Midbrain (tissue), 1 donor: ENCODE measurements at regions not wholly inside any gene's neighbourhood (a gene's known extent, or its start where the extent isn't known, plus 50 kb on each side); places are given as distances from the start of the nearest gene placed in this dataset.

Source experiments
- DNase-seq: peaks from one replicate; lab custom pipeline; 2025; lab: John Stamatoyannopoulos, UW

DNA sequence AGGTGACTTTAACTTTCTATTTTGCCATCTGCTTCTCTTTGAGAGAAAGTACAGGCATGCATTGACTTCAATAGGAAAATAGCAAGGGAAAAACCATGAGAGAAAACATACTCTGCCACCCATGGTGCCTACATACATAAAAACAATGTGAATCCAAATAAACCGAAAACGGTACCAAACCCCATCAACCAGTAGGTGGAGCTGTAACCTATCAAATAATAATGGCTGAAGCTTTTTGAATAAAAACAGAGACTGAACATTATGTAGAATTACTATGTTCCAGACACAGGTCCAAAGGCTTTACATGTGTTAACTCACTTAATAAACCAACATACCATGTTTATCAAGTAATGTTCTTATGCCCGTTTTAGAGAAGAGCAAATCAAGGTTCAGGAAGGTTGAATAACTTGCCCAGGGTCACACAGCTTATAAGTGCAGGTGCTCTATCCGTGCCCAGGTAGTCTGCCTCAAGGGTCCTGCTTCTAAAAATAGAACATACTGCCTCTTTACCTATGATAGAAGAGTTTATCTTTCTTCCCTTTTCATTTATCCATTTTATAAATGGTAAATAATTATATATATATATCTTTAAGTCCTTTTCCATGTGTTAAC lies 293.9 kb upstream of the SYT4 start:
- DNase-seq = peak; percentile 66

DNA sequence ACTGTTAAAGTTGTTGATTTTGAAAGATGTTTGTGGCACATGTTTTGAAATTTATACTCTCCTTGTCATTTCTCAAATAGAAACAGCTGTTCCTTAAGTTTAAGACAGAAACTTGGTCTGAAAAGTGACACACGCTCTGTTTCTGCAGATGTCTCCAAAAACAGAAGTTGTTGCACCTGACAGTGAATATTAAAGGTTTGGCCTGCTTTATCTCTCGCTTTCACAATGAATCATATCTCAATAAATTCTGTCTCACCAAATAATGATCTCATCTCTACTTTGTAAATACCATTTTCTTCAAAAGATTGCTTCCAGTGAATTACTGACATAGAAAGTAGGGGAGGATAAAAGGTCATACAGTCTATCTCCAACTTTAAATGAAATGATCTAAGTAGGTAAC lies 294.9 kb upstream of the SYT4 start:
- no peak for DNase-seq

DNA sequence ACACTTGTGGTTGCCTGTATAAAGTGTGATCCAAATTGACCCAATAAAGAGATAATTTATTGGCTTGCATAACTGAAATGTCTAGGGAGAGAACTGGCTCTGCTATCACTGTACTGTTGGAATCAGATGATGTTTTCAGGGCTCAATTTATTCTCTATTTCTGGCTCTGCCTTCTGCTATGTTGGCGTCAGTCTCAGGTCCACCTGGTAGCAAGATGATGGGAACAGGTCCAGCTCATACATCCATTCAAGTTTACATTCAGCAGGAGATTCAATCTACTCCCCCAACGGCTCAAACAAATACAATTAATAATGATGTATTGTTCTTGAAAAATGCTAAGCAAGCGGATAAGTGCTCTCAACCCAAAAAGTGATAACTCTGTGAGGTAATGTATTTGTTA lies 297.7 kb upstream of the SYT4 start:
- no peak for DNase-seq

DNA sequence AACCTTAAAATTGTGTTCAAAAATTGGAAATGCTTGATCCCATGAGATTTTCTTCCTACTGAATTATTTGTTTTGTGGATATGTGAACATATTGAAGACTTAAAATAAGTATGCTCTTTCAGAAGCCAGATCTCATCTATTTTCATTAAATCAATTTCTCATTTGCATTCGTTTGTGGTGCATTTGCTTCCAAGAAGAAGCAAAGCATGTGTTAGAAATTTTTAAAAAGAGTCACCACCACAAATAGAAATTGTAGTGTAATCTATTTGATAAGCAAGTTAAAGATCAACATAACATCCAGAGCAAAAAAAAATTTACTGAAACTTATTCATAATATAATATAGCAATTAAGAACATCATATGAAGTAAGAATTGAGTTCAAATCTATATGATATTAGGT lies 300.9 kb upstream of the SYT4 start:
- DNase-seq = no peak

DNA sequence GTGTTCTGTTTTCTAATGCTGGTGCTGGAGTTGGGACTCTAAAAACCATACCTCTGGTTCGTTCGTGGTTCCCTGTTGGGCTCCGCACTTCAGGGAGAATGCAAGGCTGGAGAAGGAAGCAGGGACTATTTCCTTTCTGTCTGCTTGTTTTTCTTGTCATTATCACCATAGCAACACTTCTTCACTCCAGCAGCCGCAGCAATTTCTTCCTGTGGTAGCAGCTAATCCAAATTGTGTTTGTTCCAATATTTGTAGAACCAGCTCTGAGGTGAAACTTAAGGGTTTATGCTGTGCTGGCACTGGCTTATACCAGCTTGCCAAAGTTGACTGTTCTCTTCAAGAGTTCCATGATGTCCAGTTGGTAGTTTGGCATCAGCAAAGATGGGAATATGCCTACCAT lies 301.4 kb upstream of the SYT4 start:
- DNase-seq = no peak

DNA sequence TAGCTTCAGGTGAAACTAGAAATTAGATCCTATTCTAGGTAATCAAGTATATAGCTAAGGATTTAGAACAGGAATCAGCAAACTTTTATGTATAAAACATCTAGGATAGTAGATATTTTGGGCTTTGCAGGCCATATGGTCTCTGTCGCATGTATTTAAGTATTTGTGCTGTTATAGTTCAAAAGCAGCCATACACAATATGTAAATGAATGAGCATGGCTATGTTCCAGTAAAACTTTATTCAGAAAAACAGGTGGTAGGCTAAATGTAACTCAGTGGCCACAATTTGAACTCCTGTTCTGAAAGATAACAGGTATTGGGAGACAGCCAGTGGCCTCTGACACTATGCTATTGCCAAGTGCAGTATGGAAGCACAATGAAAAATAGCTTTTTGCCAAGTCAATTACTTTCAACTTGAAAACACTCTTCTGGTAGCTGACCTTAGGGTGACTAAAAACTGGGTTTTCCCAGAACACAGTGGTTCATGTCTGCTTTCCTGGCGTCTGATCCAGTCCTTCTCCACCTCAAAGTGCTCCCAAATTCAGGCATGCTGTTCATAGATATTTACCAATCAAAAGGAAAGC lies 304.7 kb upstream of the SYT4 start:
- no peak for DNase-seq

DNA sequence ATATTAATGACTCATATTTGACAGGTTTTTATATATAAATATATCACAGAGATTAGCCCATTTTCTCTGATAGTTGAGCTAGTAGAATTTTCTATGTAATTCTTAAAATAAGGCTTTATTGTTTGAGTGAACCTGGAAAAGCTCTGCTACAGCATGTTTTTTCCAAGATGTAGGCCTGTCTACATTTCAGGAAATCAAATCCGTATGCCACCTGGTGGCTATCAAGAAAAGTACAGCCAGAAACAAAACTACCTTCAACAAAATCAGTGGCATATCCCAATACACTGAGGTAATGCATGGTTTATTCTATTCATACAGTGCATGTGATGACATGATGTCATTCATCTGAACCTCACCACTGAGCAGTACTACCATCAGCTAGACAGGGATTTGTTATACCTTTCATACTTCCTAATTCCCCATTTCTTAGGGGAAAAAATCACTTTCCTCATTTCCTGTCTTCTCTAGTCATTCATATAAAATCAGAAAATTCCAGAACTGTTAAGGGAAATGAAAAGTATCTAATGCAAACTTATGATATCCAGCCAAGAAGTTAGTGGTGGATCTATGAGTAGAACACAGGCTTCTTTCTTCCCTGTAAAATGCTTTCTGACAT lies 310.4 kb upstream of the SYT4 start:
- peak; percentile 29 for DNase-seq

DNA sequence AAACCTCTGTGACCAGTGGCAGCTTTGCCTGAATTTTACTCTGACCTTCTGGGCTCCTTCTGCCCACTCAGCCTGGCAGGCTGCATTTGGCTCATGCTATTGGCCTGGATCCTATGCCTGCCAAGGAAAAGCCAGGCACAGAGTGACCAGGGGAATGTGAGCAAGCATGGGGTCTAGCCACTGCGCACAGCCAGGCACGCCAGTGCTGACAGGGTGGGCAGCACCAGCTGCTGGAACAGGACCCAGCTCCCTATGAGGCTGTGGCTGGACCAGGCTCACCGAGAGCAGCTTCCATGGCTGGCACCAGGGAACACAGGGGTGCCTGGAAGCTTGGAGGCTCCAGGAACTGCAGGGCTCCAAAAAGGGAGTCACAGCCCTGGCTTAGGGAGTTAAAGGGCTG lies 311.5 kb upstream of the SYT4 start:
- DNase-seq = no peak

DNA sequence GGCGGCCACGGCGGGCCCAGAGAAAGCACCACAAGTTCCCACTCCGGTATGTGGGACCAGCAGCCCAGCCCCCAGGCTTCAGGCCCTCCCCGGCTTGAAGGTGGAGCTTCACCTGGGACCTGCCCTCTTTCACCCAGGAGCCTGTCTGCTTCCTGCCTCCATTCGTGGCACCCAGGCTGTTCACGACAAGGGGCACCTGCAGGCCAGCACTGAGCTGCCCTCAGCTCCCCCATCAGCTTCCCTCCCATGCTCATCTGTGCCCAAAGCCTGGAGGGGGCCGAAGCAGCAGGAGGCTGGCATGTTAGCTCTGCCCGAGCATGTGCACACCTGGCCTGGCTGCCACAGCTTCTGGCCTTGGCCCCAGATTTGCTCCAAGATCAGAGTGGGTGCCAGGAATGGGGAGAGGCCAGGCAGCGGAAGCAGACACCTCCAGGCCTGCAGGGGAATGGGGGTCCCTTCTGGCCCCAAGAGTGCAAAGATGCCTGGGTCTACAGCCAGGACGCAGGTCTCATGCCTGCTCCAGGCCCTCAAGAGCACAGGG lies 312.4 kb upstream of the SYT4 start:
- DNase-seq = no peak

DNA sequence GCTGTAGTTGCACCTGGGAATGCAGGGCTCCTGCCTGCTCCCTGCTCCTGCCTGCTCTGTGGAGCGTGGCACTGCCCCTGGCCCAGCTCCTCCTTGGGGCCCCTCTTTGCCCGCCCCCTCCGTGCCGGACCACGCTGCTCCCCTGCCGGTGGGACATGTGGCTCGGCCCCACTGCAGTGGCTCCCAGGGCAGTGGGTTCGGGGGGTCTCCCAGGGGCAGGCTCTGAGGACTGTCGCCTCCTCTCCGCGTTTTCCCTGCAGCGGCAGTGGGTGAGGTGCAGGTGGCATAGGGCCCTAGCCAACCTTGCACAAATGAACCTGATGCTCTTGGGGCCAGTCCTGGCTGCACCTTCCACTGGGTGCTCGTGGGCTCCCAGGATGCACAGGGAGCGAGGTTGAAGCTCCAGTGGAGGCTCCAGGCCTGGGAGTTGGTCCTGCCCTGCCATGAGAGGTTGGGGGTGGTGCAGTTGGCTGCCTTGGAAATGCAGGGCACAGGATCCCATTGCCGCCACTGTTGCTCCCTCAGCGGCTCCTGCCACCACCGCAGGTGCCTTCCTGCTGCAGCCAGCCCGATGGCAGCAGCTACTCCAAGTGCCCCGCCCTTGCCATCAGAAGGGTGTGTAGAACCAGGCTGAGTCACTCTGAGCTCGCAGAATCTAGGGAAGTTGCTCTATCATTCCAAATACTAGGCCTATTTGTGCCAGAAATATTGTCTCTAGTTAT lies 313.1 kb upstream of the SYT4 start:
- no peak for DNase-seq

DNA sequence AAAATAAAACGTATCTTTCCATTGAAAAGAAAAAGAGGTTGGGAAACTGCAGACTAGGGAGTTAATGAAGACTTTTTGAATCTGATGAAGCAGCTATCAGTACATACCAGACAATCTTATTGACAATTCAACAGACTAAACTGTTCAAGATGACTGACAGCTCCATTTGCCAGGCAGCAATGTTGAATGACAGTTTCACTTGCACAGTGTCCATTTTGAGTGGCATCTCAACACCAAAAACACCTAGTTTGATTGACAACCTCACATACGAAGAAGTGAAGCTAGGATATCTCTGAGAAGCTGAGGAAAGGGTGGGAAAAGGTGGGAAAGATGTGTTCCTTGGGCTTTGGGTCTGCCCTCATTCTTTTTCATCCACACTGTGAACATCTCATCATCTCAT lies 315.0 kb upstream of the SYT4 start:
- DNase-seq = no peak

DNA sequence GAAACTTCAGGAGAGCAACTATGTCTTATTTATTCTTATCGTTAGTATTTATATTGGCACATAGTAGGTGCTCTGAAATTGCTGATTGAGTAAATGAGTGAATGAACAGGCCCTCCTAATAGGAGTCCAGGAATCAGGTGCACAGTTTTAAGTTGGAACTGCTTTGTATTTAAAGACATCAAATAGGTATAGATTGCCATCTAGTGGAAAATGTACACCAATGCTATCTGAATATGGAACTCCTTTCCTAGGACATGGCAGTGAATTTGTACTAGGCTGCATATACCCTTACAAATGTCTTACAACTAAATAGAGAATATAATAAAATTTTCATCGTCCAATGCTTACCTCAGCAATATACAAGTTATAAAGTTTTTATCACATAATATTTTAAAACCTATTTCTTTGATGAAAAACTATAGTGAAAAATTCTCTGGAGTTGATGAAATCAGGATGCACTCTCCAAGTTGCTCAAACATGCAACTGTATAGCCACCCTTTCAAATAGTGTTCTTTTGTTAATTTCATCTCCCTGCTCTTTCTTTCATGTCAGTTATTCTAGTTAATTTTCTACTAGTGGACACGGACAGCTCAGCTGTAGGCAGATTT lies 318.9 kb upstream of the SYT4 start:
- DNase-seq = peak; percentile 28

DNA sequence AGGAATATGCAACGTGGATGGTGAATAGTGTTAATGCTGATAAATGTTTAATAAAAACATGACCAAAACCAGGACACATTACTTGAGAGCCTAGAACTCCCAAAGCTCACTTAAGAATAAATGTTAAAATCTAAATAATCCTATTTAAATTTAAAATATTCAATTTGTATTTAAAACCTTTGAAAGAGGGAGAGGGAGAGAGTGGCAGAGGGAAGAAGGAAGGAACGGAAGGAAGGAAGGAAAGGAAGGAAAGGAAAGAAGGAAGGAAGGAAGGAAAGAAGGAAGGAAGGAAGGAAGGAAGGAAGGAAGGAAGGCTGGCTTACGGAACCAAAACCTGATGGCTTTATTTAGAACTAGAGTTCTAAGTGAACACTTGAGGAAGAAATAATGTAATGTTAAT lies 324.1 kb upstream of the SYT4 start:
- no peak for DNase-seq

DNA sequence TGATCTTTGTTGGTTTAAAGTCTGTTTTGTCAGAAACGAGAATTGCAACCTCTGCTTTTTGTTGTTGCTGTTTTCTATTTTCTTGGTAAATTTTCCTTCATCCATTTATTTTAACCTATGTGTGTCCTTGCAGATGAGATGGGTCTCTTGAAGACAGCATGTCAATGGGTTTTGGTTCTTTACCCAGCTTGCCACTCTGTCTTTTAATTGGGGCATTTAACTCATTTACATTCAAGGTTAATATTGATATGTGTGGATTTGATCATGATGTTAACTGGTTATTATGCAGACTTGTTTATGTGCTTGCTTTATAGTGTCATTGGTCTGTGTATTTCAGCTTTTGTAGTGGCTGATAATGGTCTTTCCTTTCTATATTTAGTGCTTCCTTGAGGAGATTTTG lies 327.9 kb upstream of the SYT4 start:
- DNase-seq = no peak

DNA sequence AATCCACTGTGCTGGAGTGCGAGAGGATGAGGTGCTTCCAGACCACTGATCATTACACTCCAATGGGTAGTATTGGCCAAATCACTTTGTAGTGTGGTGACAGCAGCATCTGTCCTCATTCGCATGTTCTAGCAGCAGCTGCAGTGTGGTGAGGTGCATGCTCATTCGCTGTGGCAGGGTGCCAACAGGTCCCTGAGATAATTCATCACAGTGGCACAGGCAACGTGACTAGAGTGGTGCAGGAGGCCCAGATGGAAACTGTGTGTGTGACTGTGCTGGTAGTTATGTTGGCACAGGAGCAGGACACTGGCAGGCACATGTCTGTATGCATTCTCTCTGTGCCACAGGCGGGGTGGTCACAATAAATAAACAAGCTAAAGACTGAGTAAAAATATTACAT lies 329.5 kb upstream of the SYT4 start:
- DNase-seq = no peak

DNA sequence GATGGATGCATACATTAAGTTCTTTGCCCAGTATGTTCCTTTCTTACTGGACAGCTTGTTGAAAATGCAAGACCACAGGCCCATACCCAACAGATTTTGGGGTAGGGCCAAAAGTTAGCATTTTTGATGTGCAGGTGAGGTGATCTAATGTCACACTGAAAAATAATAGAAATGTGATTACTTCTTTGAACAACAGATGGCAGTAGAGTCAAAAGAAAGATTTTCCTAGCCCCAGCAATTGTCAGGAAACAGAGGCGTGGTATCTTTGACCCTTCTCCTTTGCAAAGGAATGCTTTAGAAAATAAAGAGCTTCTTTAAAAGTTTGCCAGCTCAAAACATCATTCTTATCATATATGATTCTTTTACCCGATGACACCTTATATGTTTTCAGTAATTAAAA lies 343.6 kb upstream of the SYT4 start:
- DNase-seq = peak; percentile 9

DNA sequence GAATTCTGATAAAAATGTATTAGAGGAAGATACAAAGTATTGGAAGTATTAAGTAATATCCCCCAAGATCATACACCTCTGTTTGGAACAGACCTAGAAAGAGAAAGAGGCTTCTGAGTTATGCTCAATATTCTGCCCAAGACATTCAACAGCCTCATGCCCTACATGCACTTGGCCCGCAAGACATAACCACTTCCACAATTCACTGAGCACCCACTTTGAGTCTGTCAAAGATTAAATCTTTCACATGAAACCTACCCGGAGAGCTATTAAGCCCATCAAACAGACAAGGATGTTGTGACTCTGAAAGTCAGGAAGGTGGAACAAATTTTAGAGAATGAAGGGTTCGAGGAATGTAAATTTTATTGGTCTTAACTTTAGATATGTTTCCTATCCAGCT lies 344.7 kb upstream of the SYT4 start:
- DNase-seq = no peak

DNA sequence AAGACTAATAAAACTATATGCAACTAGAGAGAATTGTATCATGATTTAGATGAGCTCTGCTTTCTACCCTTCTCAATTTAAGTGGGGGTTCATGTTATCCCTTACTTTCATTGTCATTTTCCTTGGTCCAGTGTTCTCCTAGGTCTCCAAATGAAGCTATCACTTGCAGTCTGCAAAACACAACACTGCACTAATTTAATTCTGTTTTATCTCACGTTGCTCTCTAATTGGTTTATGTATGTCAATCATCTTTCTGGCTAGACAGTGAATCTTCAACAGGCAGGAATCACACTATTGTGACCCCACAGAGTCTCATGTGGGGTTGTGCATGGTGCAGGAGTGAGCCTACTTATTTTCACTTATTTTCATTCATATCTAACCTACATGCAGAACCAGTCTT lies 348.3 kb upstream of the SYT4 start:
- no peak for DNase-seq

DNA sequence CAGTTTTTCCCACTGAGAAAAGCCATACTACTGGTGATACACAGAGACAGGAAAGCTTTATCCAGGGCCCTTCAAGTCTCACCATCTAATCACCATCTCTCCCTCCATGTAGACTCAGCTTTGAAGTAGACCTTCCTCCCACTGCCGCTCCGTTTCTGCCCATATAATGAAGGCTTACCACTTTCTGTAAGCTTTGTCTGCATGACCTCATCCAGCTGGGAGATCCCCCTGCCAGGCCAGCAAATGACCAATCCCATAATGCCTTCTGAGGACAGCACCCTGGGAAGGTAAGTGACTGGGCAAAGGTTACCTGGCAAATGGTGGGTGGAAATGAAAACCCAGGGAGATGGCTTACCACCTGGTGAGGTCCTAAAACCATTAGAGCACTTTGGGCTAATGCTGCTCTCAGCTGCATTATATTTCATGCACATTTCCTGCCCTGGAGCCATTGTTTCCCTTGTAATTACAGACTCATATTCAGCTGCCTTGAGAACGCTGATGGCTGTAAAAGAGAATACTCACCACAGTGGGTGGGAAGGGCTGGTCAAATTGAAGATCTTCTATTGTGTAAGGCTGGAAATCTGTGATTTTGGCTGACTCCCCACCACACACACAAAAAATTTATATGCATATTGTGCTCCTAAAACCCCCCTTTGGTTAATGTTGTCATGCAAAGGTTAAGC lies 350.7 kb upstream of the SYT4 start:
- no peak for DNase-seq

DNA sequence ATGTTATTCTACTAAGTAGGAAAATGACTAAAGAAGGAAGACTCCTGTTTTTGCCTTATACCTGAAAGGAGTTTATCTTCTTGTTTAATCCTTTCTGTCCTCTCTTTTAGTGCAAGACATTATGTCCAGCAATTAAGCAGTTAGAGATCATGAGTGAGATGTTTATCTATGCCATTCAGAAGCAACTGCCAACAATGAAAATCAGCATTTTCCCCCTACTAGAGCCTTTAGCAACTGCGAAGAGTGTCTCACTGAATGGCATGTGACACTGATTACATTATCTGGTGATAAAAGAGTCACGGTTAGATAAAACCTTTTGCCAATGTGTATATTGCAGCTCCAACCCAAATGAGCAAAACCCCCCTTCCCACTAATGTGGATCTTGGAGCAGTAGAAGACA lies 357.7 kb upstream of the SYT4 start:
- DNase-seq = no peak

DNA sequence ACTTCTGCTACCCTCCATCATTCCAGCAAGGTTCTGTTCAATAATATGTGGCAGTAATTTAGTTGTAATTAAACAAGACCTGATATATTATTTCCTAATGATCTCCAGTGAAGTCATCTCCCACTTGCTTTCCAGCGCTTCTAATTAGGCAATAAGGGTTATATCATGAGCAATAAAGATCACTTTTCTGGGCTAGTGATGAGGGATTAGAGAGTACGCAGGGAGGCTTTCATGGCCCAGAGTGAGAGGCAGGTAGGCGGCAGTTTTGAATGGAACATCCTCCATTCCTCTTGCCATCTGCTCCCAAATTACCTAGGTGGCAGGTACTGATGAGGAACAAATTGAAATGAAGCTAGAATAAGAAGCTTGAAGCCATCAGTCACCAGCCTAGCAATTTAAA lies 358.1 kb upstream of the SYT4 start:
- no peak for DNase-seq

DNA sequence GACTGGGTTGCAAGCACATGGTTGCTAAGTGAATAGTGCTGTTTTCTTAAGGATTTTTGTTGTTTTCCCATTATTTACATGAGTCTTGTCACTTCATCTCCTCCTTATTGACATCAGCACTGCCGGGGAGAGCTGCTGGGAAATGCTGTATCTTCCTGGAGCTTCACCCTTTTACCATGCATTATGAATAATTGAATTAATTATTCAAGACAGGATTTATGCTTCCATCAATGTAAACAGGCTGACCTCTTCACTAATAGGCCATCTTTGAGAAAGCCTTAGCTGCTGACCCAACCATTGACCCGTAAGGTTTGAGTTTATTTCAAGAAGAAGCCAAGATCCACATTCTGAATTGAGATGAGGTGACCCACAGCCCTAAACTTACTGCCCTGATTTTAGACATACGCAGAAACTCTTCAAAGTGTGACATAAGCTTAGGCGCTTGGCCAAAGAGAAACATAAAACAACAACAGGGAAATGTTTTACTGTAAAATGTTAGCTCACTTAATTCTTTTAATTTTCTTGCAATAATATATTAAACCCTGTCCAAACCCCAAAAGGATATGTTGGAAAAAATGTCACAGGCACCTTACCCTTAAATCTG lies 365.5 kb upstream of the SYT4 start:
- DNase-seq = no peak
